GM19372 (cell line): ENCODE measurements at regions not wholly inside any gene's neighbourhood (a gene's known extent, or its start where the extent isn't known, plus 50 kb on each side); places are given as distances from the start of the nearest gene placed in this dataset.
A peak's percentile ranks its signal among the peaks of the same experiment; 100 is the strongest.
"Not testable (repeated sequence)": the region's sequence is repeated elsewhere in the genome, so short reads cannot be mapped to it uniquely, and the experiment has no call there.

Source experiments
- ATAC-seq: cut with Tn5 transposase; IDR thresholded peaks from one replicate; pipeline ENCODE4 v1.9.1; 2021; ENCODE audit warnings: mild to moderate bottlenecking, low read depth, moderate library complexity; ENCODE audit not compliant: unreplicated experiment

GRCh38 chr2:31813016-31813415 lies 197.8 kb downstream of the MEMO1 start:
- no peak for ATAC-seq

- ATAC-seq, result peak; percentile 97
Observed at GRCh38 chr2:31812051-31812798, 198.6 kb downstream of the MEMO1 start.

- no peak for ATAC-seq
Observed at GRCh38 chr2:31811482-31811881, 199.3 kb downstream of the MEMO1 start.

GRCh38 chr2:31810200-31810917 lies 200.4 kb downstream of the MEMO1 start:
- ATAC-seq, result no peak

- ATAC-seq, result no peak
Observed at GRCh38 chr2:31805688-31806087, 205.1 kb downstream of the MEMO1 start.

- not testable (repeated sequence) for ATAC-seq
Observed at GRCh38 chr2:31803481-31804153, 207.2 kb downstream of the MEMO1 start.

- no peak for ATAC-seq
Observed at GRCh38 chr2:31802711-31803110, 208.1 kb downstream of the MEMO1 start.

- not testable (repeated sequence) for ATAC-seq
Observed at GRCh38 chr2:31799282-31799681, 211.5 kb downstream of the MEMO1 start.

- no peak for ATAC-seq
Observed at GRCh38 chr2:31788273-31788672, 207.5 kb upstream of the SRD5A2 start.

- peak; percentile 71 for ATAC-seq
Observed at GRCh38 chr2:31785876-31786275, 205.1 kb upstream of the SRD5A2 start.

- no peak for ATAC-seq
Observed at GRCh38 chr2:31784868-31785267, 204.1 kb upstream of the SRD5A2 start.

- ATAC-seq, result not testable (repeated sequence)
Observed at GRCh38 chr2:31783446-31784091, 202.8 kb upstream of the SRD5A2 start.

GRCh38 chr2:31778153-31778552 lies 197.4 kb upstream of the SRD5A2 start:
- no peak for ATAC-seq

GRCh38 chr2:31770741-31771140 lies 190.0 kb upstream of the SRD5A2 start:
- ATAC-seq, result no peak

GRCh38 chr2:31765078-31765945 lies 184.6 kb upstream of the SRD5A2 start:
- no peak for ATAC-seq

- ATAC-seq, result no peak
Observed at GRCh38 chr2:31764169-31764568, 183.4 kb upstream of the SRD5A2 start.

GRCh38 chr2:31762085-31762484 lies 181.3 kb upstream of the SRD5A2 start:
- ATAC-seq, result no peak

- ATAC-seq, result not testable (repeated sequence)
Observed at GRCh38 chr2:31757351-31757750, 176.6 kb upstream of the SRD5A2 start.

GRCh38 chr2:31748746-31749145 lies 168.0 kb upstream of the SRD5A2 start:
- ATAC-seq, result not testable (repeated sequence)

GRCh38 chr2:31748041-31748440 lies 167.3 kb upstream of the SRD5A2 start:
- no peak for ATAC-seq
